ENCODE measurements at regions not wholly inside any gene's neighbourhood (a gene's known extent, or its start where the extent isn't known, plus 50 kb on each side); places are given as distances from the start of the nearest gene placed in this dataset.
"Not testable (repeated sequence)": the region's sequence is repeated elsewhere in the genome, so short reads cannot be mapped to it uniquely, and the experiment has no call there.

DNA sequence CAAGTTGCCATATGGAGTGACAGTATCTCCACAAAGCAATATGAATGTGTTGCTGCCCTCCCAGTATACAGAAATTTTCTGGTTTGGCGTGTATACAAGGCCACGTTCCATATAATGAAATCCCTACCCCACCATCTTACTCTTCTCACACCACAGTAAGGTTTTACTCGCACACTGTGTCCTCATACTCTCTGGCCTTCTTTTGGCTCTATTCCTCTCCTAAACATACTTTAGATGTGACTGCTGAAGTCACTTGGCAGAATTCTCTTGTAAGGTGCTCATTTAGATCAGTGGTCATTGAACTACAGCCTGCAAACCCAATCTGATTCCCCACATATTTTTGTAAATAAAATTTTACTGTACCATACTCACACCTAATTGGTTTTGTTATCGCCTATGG is 123.2 kb downstream of the RFPL4B start:
- no peak overlapping the region for H3K4me3 ChIP-seq (replicated peaks; ENCODE audit: low read depth, low read length)
- TF ChIP-seq, protein P1, sequence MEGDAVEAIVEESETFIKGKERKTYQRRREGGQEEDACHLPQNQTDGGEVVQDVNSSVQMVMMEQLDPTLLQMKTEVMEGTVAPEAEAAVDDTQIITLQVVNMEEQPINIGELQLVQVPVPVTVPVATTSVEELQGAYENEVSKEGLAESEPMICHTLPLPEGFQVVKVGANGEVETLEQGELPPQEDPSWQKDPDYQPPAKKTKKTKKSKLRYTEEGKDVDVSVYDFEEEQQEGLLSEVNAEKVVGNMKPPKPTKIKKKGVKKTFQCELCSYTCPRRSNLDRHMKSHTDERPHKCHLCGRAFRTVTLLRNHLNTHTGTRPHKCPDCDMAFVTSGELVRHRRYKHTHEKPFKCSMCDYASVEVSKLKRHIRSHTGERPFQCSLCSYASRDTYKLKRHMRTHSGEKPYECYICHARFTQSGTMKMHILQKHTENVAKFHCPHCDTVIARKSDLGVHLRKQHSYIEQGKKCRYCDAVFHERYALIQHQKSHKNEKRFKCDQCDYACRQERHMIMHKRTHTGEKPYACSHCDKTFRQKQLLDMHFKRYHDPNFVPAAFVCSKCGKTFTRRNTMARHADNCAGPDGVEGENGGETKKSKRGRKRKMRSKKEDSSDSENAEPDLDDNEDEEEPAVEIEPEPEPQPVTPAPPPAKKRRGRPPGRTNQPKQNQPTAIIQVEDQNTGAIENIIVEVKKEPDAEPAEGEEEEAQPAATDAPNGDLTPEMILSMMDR (IDR thresholded peaks at IDR 0.05; ENCODE audit: low read depth, low read length, missing control alignments), result no peak

DNA sequence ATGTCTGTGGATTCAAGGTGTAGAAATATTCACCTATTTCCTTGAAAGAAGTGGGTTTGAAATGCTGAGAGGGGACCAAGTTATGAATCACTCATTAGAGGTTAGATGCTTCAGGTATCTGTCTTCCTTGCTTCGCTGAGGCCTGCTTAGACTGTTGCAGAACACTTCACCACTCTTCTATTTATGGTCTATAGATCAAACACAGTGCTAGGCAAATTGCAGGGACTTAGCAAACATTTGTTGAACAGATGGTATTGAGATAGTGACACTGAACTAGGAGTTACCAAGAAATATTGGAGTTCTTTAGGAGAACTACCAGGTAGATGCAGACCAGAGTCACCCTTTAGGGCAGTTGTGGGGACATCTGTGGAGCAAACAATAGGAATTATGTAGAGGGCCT is 123.8 kb downstream of the RFPL4B start:
- TF ChIP-seq, protein P1 (IDR thresholded peaks at IDR 0.05; ENCODE audit: low read depth, low read length, missing control alignments), result no peak
- no peak overlapping the region for H3K4me3 ChIP-seq (replicated peaks; ENCODE audit: low read depth, low read length)
- DNase-seq (ENCODE audit: extremely low read depth, low read depth), result no peak

More for the DNA sequence above, 123.2 kb downstream of the RFPL4B start:
- DNase-seq (ENCODE audit: extremely low read depth, low read depth), result no peak

DNA sequence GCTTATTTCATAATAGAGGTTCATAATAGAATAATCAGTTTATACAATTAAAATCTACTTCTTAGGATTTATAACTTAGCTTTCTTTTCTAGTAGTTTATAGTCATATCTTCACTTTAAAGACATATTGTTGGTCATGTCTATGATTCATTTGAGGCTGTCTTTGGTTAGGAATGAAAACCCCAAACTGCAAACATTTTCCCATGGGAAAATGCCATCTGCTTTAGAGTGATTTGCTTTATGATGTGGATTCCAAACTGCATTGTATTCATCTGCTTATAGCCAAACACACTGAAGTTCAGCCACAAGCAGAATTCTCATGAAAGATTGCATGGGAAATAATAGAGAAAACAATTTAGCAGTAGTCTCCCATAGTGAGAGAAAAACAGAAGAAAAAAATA is 128.0 kb downstream of the RFPL4B start:
- TF ChIP-seq, protein P1 (IDR thresholded peaks at IDR 0.05; ENCODE audit: low read depth, low read length, missing control alignments), result no peak
- no peak overlapping the region for H3K4me3 ChIP-seq (replicated peaks; ENCODE audit: low read depth, low read length)
- DNase-seq (ENCODE audit: extremely low read depth, low read depth), result no peak

DNA sequence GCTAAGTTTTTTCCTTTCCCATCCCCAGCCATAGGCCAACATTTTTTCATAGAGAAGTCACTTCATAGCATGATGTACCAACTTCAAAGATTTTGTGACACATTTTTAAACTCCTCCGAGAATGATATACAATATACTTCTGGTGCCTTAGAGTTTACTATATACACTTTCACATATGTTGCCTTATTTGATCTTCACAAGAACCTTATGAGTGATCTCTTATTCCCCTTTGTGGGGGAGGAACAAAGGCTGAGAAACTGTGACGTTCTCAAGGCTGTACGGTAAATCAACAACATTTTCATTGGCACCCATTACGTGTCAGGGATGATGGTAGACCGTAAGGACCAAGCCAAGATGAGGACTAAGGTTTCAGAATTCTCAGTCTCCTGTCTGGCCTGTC is 130.0 kb downstream of the RFPL4B start:
- no peak for DNase-seq (ENCODE audit: extremely low read depth, low read depth)
- no peak overlapping the region for H3K4me3 ChIP-seq (replicated peaks; ENCODE audit: low read depth, low read length)
- TF ChIP-seq, protein P1 (IDR thresholded peaks at IDR 0.05; ENCODE audit: low read depth, low read length, missing control alignments), result no peak

DNA sequence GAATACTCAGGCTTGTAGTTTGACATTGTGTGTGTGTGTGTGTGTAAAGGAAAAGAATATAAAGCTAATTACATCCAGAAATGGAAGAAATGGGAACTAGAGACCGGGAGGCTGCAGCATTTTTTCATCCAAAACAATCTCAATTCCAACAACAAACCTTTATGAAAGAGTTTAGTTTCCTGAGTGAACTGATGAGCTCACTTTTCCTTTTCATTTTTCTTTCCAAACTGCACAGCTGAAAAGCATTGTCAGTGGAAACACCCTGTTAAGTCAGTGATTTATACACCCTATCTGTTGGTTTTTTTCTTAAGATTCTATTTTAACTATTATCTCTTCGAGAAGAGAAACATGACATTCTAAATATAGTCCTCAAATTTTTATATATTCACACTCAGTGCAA is 130.9 kb downstream of the RFPL4B start:
- DNase-seq (ENCODE audit: extremely low read depth, low read depth), result no peak
- TF ChIP-seq, protein P1 (IDR thresholded peaks at IDR 0.05; ENCODE audit: low read depth, low read length, missing control alignments), result no peak
- H3K4me3 ChIP-seq (replicated peaks; ENCODE audit: low read depth, low read length), result no peak overlapping the region

DNA sequence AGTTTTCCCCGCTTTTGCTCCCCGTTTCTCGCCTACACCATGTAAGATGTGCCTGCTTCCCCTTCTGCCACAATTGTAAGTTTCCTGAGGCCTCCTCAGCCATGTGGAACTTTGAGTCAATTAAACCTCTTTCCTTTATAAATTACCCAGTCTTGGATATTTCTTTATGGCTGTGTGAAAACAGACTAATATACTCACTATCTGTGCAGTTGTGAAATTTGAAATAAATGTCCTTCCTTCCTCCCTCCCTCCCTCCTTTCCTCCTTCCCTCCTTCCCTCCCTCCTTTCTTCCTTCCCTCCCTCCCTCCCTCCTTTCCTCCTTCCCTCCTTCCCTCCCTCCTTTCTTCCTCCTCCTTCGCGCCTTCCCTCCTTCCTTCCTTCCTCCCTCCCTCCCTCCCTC is 132.8 kb downstream of the RFPL4B start:
- not testable (repeated sequence) for H3K4me3 ChIP-seq (replicated peaks; ENCODE audit: low read depth, low read length); DNase-seq (ENCODE audit: extremely low read depth, low read depth)

DNA sequence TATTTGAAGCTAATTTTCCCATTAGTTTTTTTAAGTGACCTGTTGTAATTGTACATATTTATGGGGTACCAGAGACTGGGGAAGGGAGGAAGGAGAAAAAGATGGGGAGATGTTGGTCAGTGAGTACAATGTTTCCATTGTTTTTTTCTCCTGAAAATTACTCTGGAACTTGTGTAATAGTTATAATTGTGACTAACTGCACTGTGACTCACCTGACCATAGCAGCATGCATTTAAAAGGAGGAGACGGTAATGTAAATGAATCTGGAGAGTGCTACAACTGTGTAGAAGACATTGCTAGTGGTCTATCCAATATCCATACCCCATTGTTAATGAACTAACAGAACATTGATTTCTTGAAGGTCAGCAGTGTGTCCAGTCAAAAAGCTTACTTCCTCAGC is 133.4 kb downstream of the RFPL4B start:
- DNase-seq (ENCODE audit: extremely low read depth, low read depth), result no peak

More for the DNA sequence above, 133.4 kb downstream of the RFPL4B start:
- H3K4me3 ChIP-seq (replicated peaks; ENCODE audit: low read depth, low read length), result no peak overlapping the region
- TF ChIP-seq, protein P1 (IDR thresholded peaks at IDR 0.05; ENCODE audit: low read depth, low read length, missing control alignments), result no peak
